Keratinocyte (primary cell): ENCODE measurements at regions not wholly inside any gene's neighbourhood (a gene's known extent, or its start where the extent isn't known, plus 50 kb on each side); places are given as distances from the start of the nearest gene placed in this dataset.

Source experiments
- DNase-seq: peaks from one replicate; pipeline ENCODE4 v3.0.0-alpha.2; 2011; ENCODE audit warnings: low read depth, missing footprints, low spot score
- FAIRE-seq: peaks from 2 replicates; lab custom pipeline; 2011; peaks lifted over from hg19 to GRCh38; lab: Jason Lieb, UNC
- H2AFZ ChIP-seq: 2 replicates; pipeline ENCODE4 v1.6.0; 2012; ENCODE audit warnings: low read length, control low read depth, inconsistent platforms; ENCODE audit not compliant: control insufficient read depth
- H3K27ac ChIP-seq: 2 replicates; pipeline ENCODE4 v1.5.1; 2011; ENCODE audit warnings: low read length; ENCODE audit not compliant: control insufficient read depth, insufficient read depth
- H3K27me3 ChIP-seq: 3 replicates; pipeline ENCODE4 v1.6.0; 2011; ENCODE audit warnings: low read length; ENCODE audit not compliant: control insufficient read depth, insufficient read depth; ENCODE audit errors: extremely low read depth
- H3K36me3 ChIP-seq, 2 experiments: 2 replicates in 1 of 2; 3 replicates in 1 of 2; pipeline ENCODE4 v1.5.1; 2011; ENCODE audit warnings: low read length in 2 of 2, mild to moderate bottlenecking in 1 of 2; ENCODE audit not compliant: control insufficient read depth in 2 of 2, insufficient read depth in 2 of 2; ENCODE audit errors: extremely low read depth in 1 of 2
- H3K4me1 ChIP-seq: 3 replicates; pipeline ENCODE4 v1.5.1; 2011; ENCODE audit warnings: low read length; ENCODE audit not compliant: control insufficient read depth, insufficient read depth; ENCODE audit errors: extremely low read depth
- H3K4me2 ChIP-seq: 3 replicates; pipeline ENCODE4 v1.6.0; 2011; ENCODE audit warnings: low read depth, low read length; ENCODE audit not compliant: control insufficient read depth, insufficient read depth; ENCODE audit errors: extremely low read depth
- H3K4me3 ChIP-seq, 3 experiments: fragments of 200-600 bp in 1 of 3; sonication (generic) in 1 of 3; 2 replicates in 2 of 3; 3 replicates in 1 of 3; pipeline ENCODE4 v1.5.1; 2011 to 2016; ENCODE audit warnings: low read length in 3 of 3, mild to moderate bottlenecking in 3 of 3, control low read depth in 2 of 3, inconsistent platforms in 1 of 3, low read depth in 1 of 3, mixed read lengths in 1 of 3, mixed run types in 1 of 3, moderate library complexity in 1 of 3; ENCODE audit not compliant: control insufficient read depth in 2 of 3, insufficient read depth in 2 of 3; ENCODE audit errors: extremely low read depth in 1 of 3
- H3K79me2 ChIP-seq: 2 replicates; pipeline ENCODE4 v1.6.0; 2012; ENCODE audit warnings: low read length; ENCODE audit not compliant: control insufficient read depth, insufficient read depth
- H3K9ac ChIP-seq: 3 replicates; pipeline ENCODE4 v1.6.0; 2011; ENCODE audit warnings: low read length; ENCODE audit not compliant: control insufficient read depth, insufficient read depth; ENCODE audit errors: extremely low read depth
- H3K9me1 ChIP-seq: 3 replicates; pipeline ENCODE4 v1.6.0; 2011; ENCODE audit warnings: low read length; ENCODE audit not compliant: control insufficient read depth, insufficient read depth; ENCODE audit errors: extremely low read depth
- H3K9me3 ChIP-seq: 2 replicates; pipeline ENCODE4 v1.5.1; 2012; ENCODE audit warnings: low read depth, low read length; ENCODE audit not compliant: control insufficient read depth
- H4K20me1 ChIP-seq: 3 replicates; pipeline ENCODE4 v1.6.0; 2011; ENCODE audit warnings: low read length; ENCODE audit not compliant: control insufficient read depth, insufficient read depth; ENCODE audit errors: extremely low read depth
- EZH2 ChIP-seq: IDR thresholded peaks from one replicate; pipeline ENCODE4 v1.6.1; 2012; ENCODE audit warnings: inconsistent platforms, mild to moderate bottlenecking, low read length, moderate library complexity
- dilution Hi-C: fragments of 300-500 bp; cut with MboI; formaldehyde crosslinking; loops from one replicate; pipeline ENCODE4 v1.7.0; 2020; ENCODE audit warnings: low sequenced_read_pairs; ENCODE audit not compliant: extremely low pct_ligation_motif_present
- TF ChIP-seq, protein P1 (sequence below), 3 experiments: IDR thresholded peaks in 1 of 3; conservative IDR thresholded peaks in 1 of 3; optimal IDR thresholded peaks in 1 of 3; 2 replicates in 2 of 3; 3 replicates in 1 of 3; pipeline versions ENCODE3 to v1.5.1; 2011; ENCODE audit warnings: low read length in 3 of 3, mild to moderate bottlenecking in 3 of 3, moderate library complexity in 2 of 3, control low read depth in 1 of 3, inconsistent platforms in 1 of 3; ENCODE audit not compliant: insufficient read depth in 2 of 3; ENCODE audit errors: extremely low read depth in 1 of 3

- Histone ChIP-seq H3K9ac (no peak overlapping the region), H3K36me3 (no peaks in the 10 kb centered on the region), H3K9me1 (no peaks in the 10 kb centered on the region), H3K27ac (no peak overlapping the region), H3K4me1 (no peaks in the 10 kb centered on the region), H3K4me2 (no peak overlapping the region), H2AFZ (no peak overlapping the region), H3K27me3 (no peaks in the 10 kb centered on the region), H3K79me2 (no peaks in the 10 kb centered on the region), H3K9me3 (no peaks in the 10 kb centered on the region), H3K4me3 (no peak overlapping the region), H4K20me1 (no peaks in the 10 kb centered on the region)
- TF ChIP-seq EZH2 = no peak
- TF ChIP-seq, protein P1, sequence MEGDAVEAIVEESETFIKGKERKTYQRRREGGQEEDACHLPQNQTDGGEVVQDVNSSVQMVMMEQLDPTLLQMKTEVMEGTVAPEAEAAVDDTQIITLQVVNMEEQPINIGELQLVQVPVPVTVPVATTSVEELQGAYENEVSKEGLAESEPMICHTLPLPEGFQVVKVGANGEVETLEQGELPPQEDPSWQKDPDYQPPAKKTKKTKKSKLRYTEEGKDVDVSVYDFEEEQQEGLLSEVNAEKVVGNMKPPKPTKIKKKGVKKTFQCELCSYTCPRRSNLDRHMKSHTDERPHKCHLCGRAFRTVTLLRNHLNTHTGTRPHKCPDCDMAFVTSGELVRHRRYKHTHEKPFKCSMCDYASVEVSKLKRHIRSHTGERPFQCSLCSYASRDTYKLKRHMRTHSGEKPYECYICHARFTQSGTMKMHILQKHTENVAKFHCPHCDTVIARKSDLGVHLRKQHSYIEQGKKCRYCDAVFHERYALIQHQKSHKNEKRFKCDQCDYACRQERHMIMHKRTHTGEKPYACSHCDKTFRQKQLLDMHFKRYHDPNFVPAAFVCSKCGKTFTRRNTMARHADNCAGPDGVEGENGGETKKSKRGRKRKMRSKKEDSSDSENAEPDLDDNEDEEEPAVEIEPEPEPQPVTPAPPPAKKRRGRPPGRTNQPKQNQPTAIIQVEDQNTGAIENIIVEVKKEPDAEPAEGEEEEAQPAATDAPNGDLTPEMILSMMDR (optimal IDR thresholded peaks at IDR 0.05 in 1 of 3, IDR thresholded peaks at IDR 0.05 in 1 of 3, conservative IDR thresholded peaks at IDR 0.05 in 1 of 3; ENCODE audit: extremely low read depth in 1 of 3, insufficient read depth in 2 of 3, low read length in 3 of 3) = no peak
- FAIRE-seq = no peak
- DNase-seq = no peak
- dilution Hi-C loops = no loop called here
Measured at GRCh38 chr2:184993746-184994145, 395.4 kb downstream of the ZNF804A start.

- Histone ChIP-seq H4K20me1 (no peaks in the 10 kb centered on the region), H3K36me3 (no peaks in the 10 kb centered on the region), H3K27me3 (no peaks in the 10 kb centered on the region), H3K9me3 (no peaks in the 10 kb centered on the region), H3K4me1 (no peaks in the 10 kb centered on the region), H3K4me2 (no peak overlapping the region), H2AFZ (no peak overlapping the region), H3K79me2 (no peaks in the 10 kb centered on the region), H3K9me1 (no peaks in the 10 kb centered on the region), H3K27ac (no peak overlapping the region), H3K4me3 (no peak overlapping the region), H3K9ac (no peak overlapping the region)
- dilution Hi-C loops = no loop called here
- TF ChIP-seq, protein P1 (optimal IDR thresholded peaks at IDR 0.05 in 1 of 3, IDR thresholded peaks at IDR 0.05 in 1 of 3, conservative IDR thresholded peaks at IDR 0.05 in 1 of 3; ENCODE audit: extremely low read depth in 1 of 3, insufficient read depth in 2 of 3, low read length in 3 of 3) = no peak
- no peak for TF ChIP-seq EZH2
- DNase-seq = no peak
- FAIRE-seq = no peak
Measured at GRCh38 chr2:185006481-185006880, 408.2 kb downstream of the ZNF804A start.
